Kidney (tissue), 13 donors: ENCODE measurements at regions not wholly inside any gene's neighbourhood (a gene's known extent, or its start where the extent isn't known, plus 50 kb on each side); places are given as distances from the start of the nearest gene placed in this dataset.

ENCODE experiments used
- DNase-seq, 5 donors: peaks; one replicate each; pipeline ENCODE4 v3.0.0-alpha.2; 2013 to 2020
- FAIRE-seq: peaks from 2 replicates; lab custom pipeline; 2012; peaks lifted over from hg19 to GRCh38; lab: Jason Lieb, UNC
- H3K27ac ChIP-seq, 2 donors: one replicate each; pipeline ENCODE4 v1.7.0; 2013; ENCODE audit warnings: low read depth in 2 of 2, low read length in 2 of 2, inconsistent platforms in 1 of 2
- H3K27me3 ChIP-seq: one replicate; pipeline ENCODE4 v1.7.1; 2013; ENCODE audit warnings: low read length, inconsistent platforms; ENCODE audit not compliant: control insufficient read depth, insufficient read depth
- H3K36me3 ChIP-seq, 3 donors: one replicate each; pipeline versions ENCODE4 v1.7.0 to v1.7.1; 2013; ENCODE audit warnings: low read length in 3 of 3, control low read depth in 1 of 3, inconsistent platforms in 1 of 3; ENCODE audit not compliant: insufficient read depth in 3 of 3, control insufficient read depth in 2 of 3
- H3K4me1 ChIP-seq, 3 donors: one replicate each; pipeline versions ENCODE4 v1.7.0 to v1.7.1; 2013; ENCODE audit warnings: low read length in 3 of 3, inconsistent platforms in 1 of 3, low read depth in 1 of 3; ENCODE audit not compliant: control insufficient read depth in 2 of 3, insufficient read depth in 2 of 3
- H3K4me3 ChIP-seq, 3 donors: one replicate each; pipeline versions ENCODE4 v1.7.0 to v1.8.1; 2013; ENCODE audit warnings: low read length in 3 of 3, control low read depth in 1 of 3, inconsistent platforms in 1 of 3
- H3K9ac ChIP-seq, 3 donors: one replicate each; pipeline versions ENCODE4 v1.7.0 to v1.7.1; 2013; ENCODE audit warnings: low read length in 3 of 3, control low read depth in 1 of 3, inconsistent platforms in 1 of 3
- H3K9me3 ChIP-seq, 3 donors: one replicate each; pipeline versions ENCODE4 v1.7.0 to v1.7.1; 2013; ENCODE audit warnings: low read length in 3 of 3, control low read depth in 1 of 3, inconsistent platforms in 1 of 3; ENCODE audit not compliant: control insufficient read depth in 2 of 3, insufficient read depth in 1 of 3
- intact Hi-C: fragments of 100-400 bp; cut with DNase I; formaldehyde crosslinking; loops from one replicate; pipeline ENCODE4 v1.11.1; 2022
- TF ChIP-seq, protein P1 (sequence below): IDR thresholded peaks from 3 replicates; pipeline ENCODE4 v1.5.1; 2012; ENCODE audit warnings: mild to moderate bottlenecking, moderate library complexity, borderline replicate concordance; ENCODE audit not compliant: insufficient read depth; ENCODE audit errors: extremely low read depth
- donor health status: control.
- donor health status: control.
- donor health status: control.
- donor health status: control.
- donor health status: control.
- donor health status: DM: yes; HTN: yes; CAD: no.
- donor health status: Normal renal cell carcinoma (clear cell type).

DNA sequence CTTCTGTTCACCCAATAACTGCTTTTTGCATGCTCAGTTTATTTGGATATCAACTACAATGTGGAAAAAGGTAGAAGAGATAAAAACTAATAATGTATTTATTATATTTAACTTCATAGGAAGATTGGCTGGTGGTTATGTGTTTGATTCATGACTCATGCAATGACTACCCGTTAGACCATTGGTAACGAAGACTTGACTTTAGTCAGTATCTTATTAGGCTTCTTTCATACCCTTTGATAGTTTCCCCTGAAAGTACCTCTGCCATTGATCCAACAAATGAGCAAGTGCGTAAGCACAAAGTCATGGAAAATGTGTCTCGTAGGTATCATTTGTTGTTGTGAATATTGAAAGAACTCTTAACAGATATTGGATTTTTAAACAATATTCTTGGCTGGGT, 394.7 kb downstream of the PPP3CA start:
- DNase-seq (no peak), FAIRE-seq (no peak)
- Histone ChIP-seq H3K4me1 (no peaks in the 10 kb centered on the region), H3K27ac (no peak overlapping the region), H3K27me3 (no peaks in the 10 kb centered on the region), H3K4me3 (no peak overlapping the region), H3K36me3 (no peaks in the 10 kb centered on the region), H3K9me3 (no peaks in the 10 kb centered on the region), H3K9ac (no peak overlapping the region)
- intact Hi-C loops, result no loop called here
- TF ChIP-seq, protein P1, sequence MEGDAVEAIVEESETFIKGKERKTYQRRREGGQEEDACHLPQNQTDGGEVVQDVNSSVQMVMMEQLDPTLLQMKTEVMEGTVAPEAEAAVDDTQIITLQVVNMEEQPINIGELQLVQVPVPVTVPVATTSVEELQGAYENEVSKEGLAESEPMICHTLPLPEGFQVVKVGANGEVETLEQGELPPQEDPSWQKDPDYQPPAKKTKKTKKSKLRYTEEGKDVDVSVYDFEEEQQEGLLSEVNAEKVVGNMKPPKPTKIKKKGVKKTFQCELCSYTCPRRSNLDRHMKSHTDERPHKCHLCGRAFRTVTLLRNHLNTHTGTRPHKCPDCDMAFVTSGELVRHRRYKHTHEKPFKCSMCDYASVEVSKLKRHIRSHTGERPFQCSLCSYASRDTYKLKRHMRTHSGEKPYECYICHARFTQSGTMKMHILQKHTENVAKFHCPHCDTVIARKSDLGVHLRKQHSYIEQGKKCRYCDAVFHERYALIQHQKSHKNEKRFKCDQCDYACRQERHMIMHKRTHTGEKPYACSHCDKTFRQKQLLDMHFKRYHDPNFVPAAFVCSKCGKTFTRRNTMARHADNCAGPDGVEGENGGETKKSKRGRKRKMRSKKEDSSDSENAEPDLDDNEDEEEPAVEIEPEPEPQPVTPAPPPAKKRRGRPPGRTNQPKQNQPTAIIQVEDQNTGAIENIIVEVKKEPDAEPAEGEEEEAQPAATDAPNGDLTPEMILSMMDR, result no peak

DNA sequence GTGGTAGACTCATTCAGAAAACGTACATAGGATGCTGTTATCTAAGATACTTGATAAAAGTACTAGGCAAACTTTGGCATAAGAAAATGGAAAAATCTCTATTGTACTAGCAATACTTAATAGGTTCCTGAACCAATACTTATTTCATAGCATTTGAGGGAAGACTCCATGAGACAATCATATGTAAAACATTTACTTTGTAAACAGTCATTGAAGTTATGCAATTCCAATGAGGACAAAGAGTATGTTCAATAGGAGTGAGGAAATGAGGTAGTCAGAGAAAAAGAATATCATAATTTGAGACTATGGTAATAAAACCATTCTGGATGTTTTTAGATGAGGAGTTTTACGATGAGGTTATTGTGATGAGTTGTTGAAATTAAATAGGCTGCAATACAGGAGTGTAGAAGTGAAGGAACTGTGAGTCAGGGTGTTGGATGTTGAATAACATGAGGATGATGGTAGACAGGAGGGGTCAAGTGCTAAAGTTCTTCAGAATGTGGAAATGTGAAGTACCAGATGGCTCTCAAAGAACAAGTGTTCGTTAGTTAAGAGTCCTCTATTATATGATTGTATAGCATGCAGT, 397.9 kb downstream of the PPP3CA start:
- Histone ChIP-seq H3K36me3 (no peaks in the 10 kb centered on the region), H3K9me3 (peaks cover 0 to 2% (median 0%) of the 10 kb centered on the region in 3 donors), H3K4me3 (no peak overlapping the region), H3K27ac (no peak overlapping the region), H3K9ac (no peak overlapping the region), H3K4me1 (no peaks in the 10 kb centered on the region), H3K27me3 (no peaks in the 10 kb centered on the region)
- intact Hi-C loops, result no loop called here
- no peak for DNase-seq
- TF ChIP-seq, protein P1, result no peak
- no peak for FAIRE-seq

DNA sequence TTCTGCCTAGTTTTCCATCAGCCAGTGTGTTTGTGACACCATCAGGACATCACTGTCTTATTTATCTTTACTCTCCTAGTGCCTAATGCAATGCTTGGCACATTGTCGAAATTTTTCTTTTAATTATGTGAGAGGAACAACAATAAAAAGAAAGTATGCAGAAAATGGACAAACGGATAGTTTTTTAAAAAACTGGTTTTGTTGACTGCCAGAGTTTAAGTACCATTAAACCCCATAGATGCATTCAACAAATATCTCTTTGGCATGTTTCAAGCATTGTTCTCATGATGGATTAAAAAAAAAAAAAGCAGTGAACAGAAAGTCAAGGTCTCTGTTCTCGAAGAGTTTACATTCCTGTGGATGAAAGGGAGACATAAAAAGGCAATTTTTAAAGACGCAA, 398.4 kb downstream of the PPP3CA start:
- intact Hi-C loops, result no loop called here
- no peak for DNase-seq

More for the DNA sequence above, 398.4 kb downstream of the PPP3CA start:
- no peak overlapping the region for H3K9ac ChIP-seq
- TF ChIP-seq, protein P1, result no peak
- peaks cover 0 to 2% (median 0%) of the 10 kb centered on the region in 3 donors for H3K9me3 ChIP-seq
- no peak overlapping the region for H3K4me3 ChIP-seq
- no peaks in the 10 kb centered on the region for H3K4me1 ChIP-seq
- no peaks in the 10 kb centered on the region for H3K27me3 ChIP-seq
- H3K36me3 ChIP-seq, result no peaks in the 10 kb centered on the region
- no peak for FAIRE-seq
- H3K27ac ChIP-seq, result no peak overlapping the region
